SK-N-SH treated with all-trans-retinoic acid at 6 μM for 48 hours (cell line): ENCODE measurements at regions not wholly inside any gene's neighbourhood (a gene's known extent, or its start where the extent isn't known, plus 50 kb on each side); places are given as distances from the start of the nearest gene placed in this dataset.

ENCODE experiments used
- ATAC-seq: fragments of 200-7000 bp; cut with Tn5 transposase; 3 replicates; pipeline ENCODE4 v1.9.1; 2020; ENCODE audit warnings: mild to moderate bottlenecking, moderate library complexity
- ARNTL ChIP-seq: fragments of 450-650 bp; formaldehyde crosslinking; IDR thresholded peaks from 2 replicates; pipeline ENCODE4 v1.5.0; 2020; ENCODE audit warnings: low read depth, mild to moderate bottlenecking, moderate library complexity, borderline replicate concordance
- BACH2 ChIP-seq: fragments of 250-450 bp; sonication (Bioruptor Pico); IDR thresholded peaks from 2 replicates; pipeline ENCODE4 v1.9.0; 2021; ENCODE audit warnings: mild to moderate bottlenecking, borderline replicate concordance
- CSDC2 ChIP-seq: fragments of 250-450 bp; sonication (Bioruptor Pico); IDR thresholded peaks from 2 replicates; pipeline ENCODE4 v1.5.0; 2020; ENCODE audit warnings: mild to moderate bottlenecking, moderate library complexity
- CSRNP3 ChIP-seq: fragments of 250-450 bp; sonication (Bioruptor Pico); IDR thresholded peaks from 2 replicates; pipeline ENCODE4 v1.5.1; 2021; ENCODE audit warnings: mild to moderate bottlenecking, moderate library complexity
- ESRRG ChIP-seq: fragments of 250-450 bp; sonication (Bioruptor Pico); IDR thresholded peaks from 2 replicates; pipeline ENCODE4 v1.6.1; 2021; ENCODE audit warnings: mild to moderate bottlenecking
- GLIS3 ChIP-seq: fragments of 250-450 bp; sonication (Bioruptor Pico); IDR thresholded peaks from 2 replicates; pipeline ENCODE4 v1.5.0; 2020; ENCODE audit warnings: mild to moderate bottlenecking, moderate library complexity
- ISL1 ChIP-seq: fragments of 250-450 bp; sonication (Bioruptor Pico); IDR thresholded peaks from 2 replicates; pipeline ENCODE4 v2.1.2; 2022; ENCODE audit warnings: mild to moderate bottlenecking, moderate library complexity
- OSR1 ChIP-seq: fragments of 250-450 bp; sonication (Bioruptor Pico); IDR thresholded peaks from 2 replicates; pipeline ENCODE4 v1.8.0; 2022; ENCODE audit warnings: moderate library complexity, mild to moderate bottlenecking, inconsistent platforms
- PATZ1 ChIP-seq: fragments of 250-450 bp; sonication (Bioruptor Pico); IDR thresholded peaks from 2 replicates; pipeline ENCODE4 v1.8.0; 2020; ENCODE audit warnings: mild to moderate bottlenecking, moderate library complexity, borderline replicate concordance
- POU6F1 ChIP-seq: fragments of 250-450 bp; sonication (Bioruptor Pico); IDR thresholded peaks from 2 replicates; pipeline ENCODE4 v1.8.0; 2021; ENCODE audit warnings: low read depth, mild to moderate bottlenecking, moderate library complexity, borderline replicate concordance
- PPARA ChIP-seq: fragments of 250-450 bp; sonication (Bioruptor Pico); IDR thresholded peaks from 2 replicates; pipeline ENCODE4 v1.5.0; 2020; ENCODE audit warnings: mild to moderate bottlenecking, borderline replicate concordance
- RARB ChIP-seq: fragments of 250-450 bp; sonication (Bioruptor Pico); IDR thresholded peaks from 2 replicates; pipeline ENCODE4 v1.8.0; 2021; ENCODE audit warnings: mild to moderate bottlenecking, moderate library complexity
- SNAI2 ChIP-seq: fragments of 250-450 bp; sonication (Bioruptor Pico); IDR thresholded peaks from 2 replicates; pipeline ENCODE4 v1.5.0; 2020; ENCODE audit warnings: mild to moderate bottlenecking, moderate library complexity
- TCF4 ChIP-seq: fragments of 250-450 bp; sonication (Bioruptor Pico); IDR thresholded peaks from 2 replicates; pipeline ENCODE4 v1.8.0; 2021; ENCODE audit warnings: mild to moderate bottlenecking, moderate library complexity, borderline replicate concordance
- TOX ChIP-seq: fragments of 250-450 bp; sonication (Bioruptor Pico); IDR thresholded peaks from 2 replicates; pipeline ENCODE4 v1.8.0; 2021; ENCODE audit warnings: mild to moderate bottlenecking, moderate library complexity, borderline replicate concordance
- TSHZ2 ChIP-seq: fragments of 250-450 bp; sonication (Bioruptor Pico); IDR thresholded peaks from 2 replicates; pipeline ENCODE4 v1.5.0; 2020; ENCODE audit warnings: mild to moderate bottlenecking, moderate library complexity
- ZC3H10 ChIP-seq: fragments of 250-450 bp; sonication (Bioruptor Pico); IDR thresholded peaks from 2 replicates; pipeline ENCODE4 v1.5.1; 2021; ENCODE audit warnings: mild to moderate bottlenecking, moderate library complexity
- ZFP3 ChIP-seq: fragments of 250-450 bp; sonication (Bioruptor Pico); IDR thresholded peaks from 2 replicates; pipeline ENCODE4 v1.5.0; 2020; ENCODE audit warnings: mild to moderate bottlenecking, moderate library complexity
- ZFP30 ChIP-seq: fragments of 450-650 bp; formaldehyde crosslinking; IDR thresholded peaks from 2 replicates; pipeline ENCODE4 v1.5.0; 2022; ENCODE audit warnings: mild to moderate bottlenecking, moderate library complexity
- ZNF565 ChIP-seq: fragments of 450-650 bp; formaldehyde crosslinking; conservative IDR thresholded peaks from 2 replicates; pipeline ENCODE4 v1.5.0; 2020; ENCODE audit warnings: low read depth, mild to moderate bottlenecking, moderate library complexity
- ZNF70 ChIP-seq: fragments of 450-650 bp; formaldehyde crosslinking; IDR thresholded peaks from 2 replicates; pipeline ENCODE4 v1.5.0; 2020; ENCODE audit warnings: mild to moderate bottlenecking, moderate library complexity
- ZNF8 ChIP-seq: fragments of 450-650 bp; formaldehyde crosslinking; IDR thresholded peaks from 2 replicates; pipeline ENCODE4 v1.5.0; 2020; ENCODE audit warnings: mild to moderate bottlenecking, moderate library complexity

GRCh38 chr4:178871476-178871875 is 1429.2 kb upstream of the AGA start:
- TF ChIP-seq RARB (no peak), TCF4 (CRISPR knock-in tag) (no peak), POU6F1 (CRISPR knock-in tag) (no peak), TOX (CRISPR knock-in tag) (no peak), ESRRG (CRISPR knock-in tag) (no peak), SNAI2 (CRISPR knock-in tag) (no peak), ZFP3 (CRISPR knock-in tag) (no peak), PATZ1 (CRISPR knock-in tag) (no peak), ARNTL (CRISPR knock-in tag) (no peak), ZNF70 (CRISPR knock-in tag) (no peak)
- ATAC-seq, result no peak

GRCh38 chr4:178881937-178882336 is 1439.7 kb upstream of the AGA start:
- ATAC-seq, result no peak
- TF ChIP-seq SNAI2 (CRISPR knock-in tag) (no peak), ZNF565 (CRISPR knock-in tag) (no peak), ZFP3 (CRISPR knock-in tag) (no peak)

GRCh38 chr4:178894126-178894525 is 1451.9 kb upstream of the AGA start:
- no peak for ATAC-seq
- TF ChIP-seq ZFP3 (CRISPR knock-in tag) (no peak), ESRRG (CRISPR knock-in tag) (no peak), ZNF565 (CRISPR knock-in tag) (no peak), CSDC2 (CRISPR knock-in tag) (no peak), TCF4 (CRISPR knock-in tag) (no peak), GLIS3 (CRISPR knock-in tag) (no peak), TOX (CRISPR knock-in tag) (no peak), ISL1 (CRISPR knock-in tag) (no peak), BACH2 (CRISPR knock-in tag) (no peak), ZFP30 (CRISPR knock-in tag) (no peak), OSR1 (CRISPR knock-in tag) (no peak)

- no peak for ATAC-seq
These were observed 1456.8 kb upstream of the AGA start for GRCh38 chr4:178899084-178899483.

GRCh38 chr4:178917756-178918155 is 1475.5 kb upstream of the AGA start:
- ATAC-seq, result no peak
- TF ChIP-seq ZC3H10 (CRISPR knock-in tag), result no peak
- TF ChIP-seq GLIS3 (CRISPR knock-in tag), result no peak
- TF ChIP-seq POU6F1 (CRISPR knock-in tag), result no peak
- TF ChIP-seq BACH2 (CRISPR knock-in tag), result no peak
- TF ChIP-seq PPARA, result no peak
- TF ChIP-seq ZNF8 (CRISPR knock-in tag), result no peak
- no peak for TF ChIP-seq CSRNP3 (CRISPR knock-in tag)
- TF ChIP-seq ZFP3 (CRISPR knock-in tag), result no peak
- no peak for TF ChIP-seq ZNF70 (CRISPR knock-in tag)
- TF ChIP-seq ARNTL (CRISPR knock-in tag), result no peak
- TF ChIP-seq TSHZ2 (CRISPR knock-in tag), result no peak
- no peak for TF ChIP-seq CSDC2 (CRISPR knock-in tag)
- no peak for TF ChIP-seq ZNF565 (CRISPR knock-in tag)

More at GRCh38 chr4:178899084-178899483, 1456.8 kb upstream of the AGA start:
- no peak for TF ChIP-seq ZNF565 (CRISPR knock-in tag)
